NCI-H2081 (cell line): ENCODE measurements at regions not wholly inside any gene's neighbourhood (a gene's known extent, or its start where the extent isn't known, plus 50 kb on each side); places are given as distances from the start of the nearest gene placed in this dataset.

Source experiments
- DNase-seq, 2 experiments: peaks; one replicate each; lab custom pipeline; 2025; lab: John Stamatoyannopoulos, UW

- DNase-seq = no peak
Measured at GRCh38 chr11:97963528-97964331, 1057.0 kb upstream of the CNTN5 start.

GRCh38 chr11:97964332-97965004 is 1056.3 kb upstream of the CNTN5 start:
- DNase-seq = no peak

- DNase-seq = no peak
Measured at GRCh38 chr11:97965849-97966646, 1054.7 kb upstream of the CNTN5 start.

DNA sequence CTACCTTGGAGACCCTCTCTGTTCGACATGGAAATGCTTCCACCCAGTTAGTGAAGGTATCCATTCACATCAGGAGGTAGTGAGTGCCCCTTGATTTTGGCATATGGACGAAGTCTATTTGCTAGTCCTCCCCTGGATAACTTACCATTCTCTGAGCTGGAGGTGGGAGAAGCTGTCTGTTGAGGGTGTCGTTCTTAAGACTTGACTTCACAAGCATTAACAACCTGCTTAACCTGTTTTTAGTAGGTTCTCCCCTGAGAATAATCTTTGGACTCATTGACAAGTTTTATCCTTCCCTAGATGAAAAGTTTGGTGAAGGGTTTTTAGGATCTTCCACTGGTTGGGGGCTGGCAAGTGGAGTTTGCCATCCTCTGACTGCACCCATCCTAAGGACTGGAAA is 1053.8 kb upstream of the CNTN5 start:
- DNase-seq = no peak

GRCh38 chr11:97968071-97968470 is 1052.7 kb upstream of the CNTN5 start:
- no peak for DNase-seq

DNA sequence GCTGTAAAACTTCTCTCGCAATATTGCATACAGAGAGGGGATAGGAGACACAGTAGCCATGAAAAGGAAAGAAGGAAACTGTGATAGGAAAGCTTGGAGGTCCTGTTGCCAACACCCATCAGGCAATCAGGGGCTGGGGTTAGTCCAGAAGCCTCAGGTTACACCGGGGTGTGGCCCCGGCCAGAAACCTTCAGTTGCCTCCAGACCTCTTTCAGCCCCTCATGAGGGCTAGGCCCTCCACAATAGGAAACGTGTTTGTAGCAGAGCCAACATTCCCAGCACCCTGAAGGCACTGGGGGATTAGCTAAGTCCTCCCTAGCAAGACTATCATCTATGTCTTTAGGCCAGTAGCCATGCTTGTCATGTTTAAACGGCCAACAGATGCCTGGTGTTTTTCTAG is 1048.0 kb upstream of the CNTN5 start:
- no peak for DNase-seq

DNA sequence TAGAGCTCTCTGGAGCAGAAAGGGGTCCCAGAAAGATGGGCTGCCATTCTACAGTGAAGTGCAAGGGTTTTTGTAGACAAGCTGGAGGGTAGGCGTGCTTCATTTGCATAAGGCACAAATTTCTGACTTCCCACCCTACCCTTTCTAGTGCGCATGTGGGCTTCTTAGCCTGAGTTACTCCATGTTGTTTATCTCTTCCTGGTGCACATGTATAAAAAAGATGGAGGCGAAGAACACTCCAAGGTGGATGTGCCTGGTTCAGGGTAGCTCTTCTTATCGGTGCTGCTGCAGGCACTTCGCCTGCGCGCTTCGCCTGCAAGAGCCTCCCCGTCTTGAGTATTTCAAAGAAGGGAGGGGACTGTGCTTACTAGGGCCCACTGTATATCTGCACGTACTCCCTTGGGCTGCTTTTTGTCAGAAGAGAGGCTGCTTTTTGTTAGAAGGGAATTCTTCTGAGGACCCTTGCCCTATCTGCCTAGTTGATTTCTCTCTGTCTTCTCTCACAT is 1047.3 kb upstream of the CNTN5 start:
- DNase-seq = no peak

- DNase-seq = no peak
Measured at GRCh38 chr11:97974798-97975498, 1045.8 kb upstream of the CNTN5 start.

GRCh38 chr11:97977726-97978125 is 1043.0 kb upstream of the CNTN5 start:
- no peak for DNase-seq

- no peak for DNase-seq
Measured at GRCh38 chr11:97979741-97980140, 1041.0 kb upstream of the CNTN5 start.

GRCh38 chr11:97982512-97982911 is 1038.2 kb upstream of the CNTN5 start:
- DNase-seq = no peak

DNA sequence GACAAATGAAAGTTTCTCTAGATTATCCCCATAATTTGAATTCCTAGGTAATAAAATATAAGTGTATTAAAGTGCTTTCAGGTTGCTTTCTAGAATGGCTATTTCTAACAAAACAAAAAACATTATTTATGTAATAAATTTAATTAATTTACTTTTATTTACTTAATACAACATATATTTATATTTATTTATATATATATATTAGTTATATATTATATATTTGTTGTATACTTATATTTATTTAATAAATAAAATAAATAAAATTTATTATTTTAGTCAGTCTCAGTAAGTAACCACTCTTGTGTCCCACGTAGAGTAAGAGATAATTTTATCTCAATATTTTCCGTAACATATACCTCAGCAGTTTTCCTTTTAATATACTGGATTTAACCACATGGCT is 1031.6 kb upstream of the CNTN5 start:
- DNase-seq = no peak

DNA sequence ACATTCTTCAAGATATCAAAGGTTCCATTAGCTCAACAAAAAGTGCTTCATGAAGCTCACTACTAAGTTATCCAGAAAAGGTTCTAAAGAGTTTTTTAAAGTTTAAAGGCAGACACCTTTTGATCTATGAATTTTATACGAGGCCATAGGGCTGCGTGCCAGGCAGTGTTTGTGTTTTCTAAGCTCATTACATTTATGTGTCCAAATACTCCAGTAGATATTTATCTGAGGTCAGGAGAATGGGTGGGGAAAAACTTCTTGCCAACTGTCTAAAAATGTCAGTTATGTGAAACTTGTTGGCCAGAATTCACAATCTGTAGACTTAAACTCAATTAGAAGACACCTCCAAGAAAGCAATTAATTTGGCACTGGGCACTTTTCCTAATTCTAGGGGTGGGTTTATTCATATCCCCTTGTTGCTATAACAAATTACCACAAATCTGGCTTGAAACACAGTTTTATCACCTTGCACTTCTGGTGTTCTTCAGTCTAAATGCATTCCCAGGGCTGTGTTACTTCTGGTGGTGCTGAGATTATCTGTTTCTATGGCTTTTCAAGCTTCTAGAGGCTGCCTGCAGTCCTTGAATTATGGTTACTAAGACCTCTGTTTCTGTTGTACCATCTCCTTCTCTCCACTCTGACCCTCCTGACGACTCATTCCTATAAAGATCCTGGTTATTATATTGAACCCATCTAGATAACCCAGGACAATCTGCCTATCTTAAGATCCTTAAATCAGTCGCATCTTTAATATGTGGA is 1030.4 kb upstream of the CNTN5 start:
- no peak for DNase-seq

GRCh38 chr11:97993562-97993961 is 1027.2 kb upstream of the CNTN5 start:
- no peak for DNase-seq

GRCh38 chr11:97995874-97996273 is 1024.9 kb upstream of the CNTN5 start:
- DNase-seq = no peak

- DNase-seq = no peak
Measured at GRCh38 chr11:97996762-97997161, 1024.0 kb upstream of the CNTN5 start.

DNA sequence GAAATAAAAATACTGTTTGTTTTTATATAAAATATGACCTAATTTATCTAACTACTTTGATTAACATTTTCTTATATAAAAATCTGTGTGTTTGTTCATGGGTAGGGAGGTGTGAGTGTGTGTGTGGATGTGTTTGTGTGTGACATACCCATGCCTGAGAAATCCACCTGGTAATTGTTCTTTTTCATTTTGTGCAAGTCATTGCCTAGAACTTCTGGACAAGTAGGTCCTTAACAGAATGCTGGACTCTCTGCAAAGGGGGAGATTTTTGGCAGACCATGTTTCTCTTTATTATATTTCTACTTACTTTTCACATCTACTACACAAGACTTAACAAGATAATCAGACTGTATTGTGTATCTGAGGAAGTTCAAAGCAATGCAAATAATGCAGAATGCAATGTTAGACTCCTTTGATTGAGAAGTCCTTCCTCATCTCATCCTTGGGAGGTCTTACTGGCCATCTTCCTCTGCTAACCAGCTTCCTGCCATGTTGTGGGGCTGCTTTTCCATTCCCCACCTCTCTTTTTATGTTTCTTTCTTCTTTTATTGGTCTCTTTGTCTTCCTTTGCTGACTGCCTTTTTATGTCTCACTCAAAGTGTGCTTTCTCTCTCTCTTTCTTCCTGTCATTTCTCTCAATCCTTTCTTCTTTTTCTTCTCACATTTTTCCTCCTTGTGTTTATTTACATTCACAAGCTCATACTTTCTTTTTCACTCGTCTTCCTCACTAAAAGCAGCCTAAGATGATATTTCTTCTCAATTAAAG is 1017.0 kb upstream of the CNTN5 start:
- DNase-seq = no peak

GRCh38 chr11:98007072-98007471 is 1013.7 kb upstream of the CNTN5 start:
- no peak for DNase-seq

DNA sequence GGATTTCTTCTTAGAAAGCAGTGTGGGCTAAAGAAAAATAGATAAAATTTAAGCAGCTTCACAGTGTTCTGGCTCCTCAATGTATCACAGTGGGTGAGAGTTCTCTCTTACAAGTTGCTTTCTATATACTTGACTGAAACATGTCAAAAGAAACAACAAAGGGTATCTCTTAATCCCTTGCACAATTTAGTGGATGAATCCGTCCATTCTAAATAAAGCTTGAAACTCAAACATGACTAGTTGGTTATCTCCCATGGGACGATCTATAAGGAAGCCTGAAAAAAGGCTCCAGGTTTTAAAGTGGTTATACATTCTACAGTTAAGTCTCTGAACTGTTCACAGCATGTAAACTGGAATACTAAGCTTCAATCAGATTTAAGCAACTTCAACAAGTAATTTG is 993.1 kb upstream of the CNTN5 start:
- DNase-seq = no peak

DNA sequence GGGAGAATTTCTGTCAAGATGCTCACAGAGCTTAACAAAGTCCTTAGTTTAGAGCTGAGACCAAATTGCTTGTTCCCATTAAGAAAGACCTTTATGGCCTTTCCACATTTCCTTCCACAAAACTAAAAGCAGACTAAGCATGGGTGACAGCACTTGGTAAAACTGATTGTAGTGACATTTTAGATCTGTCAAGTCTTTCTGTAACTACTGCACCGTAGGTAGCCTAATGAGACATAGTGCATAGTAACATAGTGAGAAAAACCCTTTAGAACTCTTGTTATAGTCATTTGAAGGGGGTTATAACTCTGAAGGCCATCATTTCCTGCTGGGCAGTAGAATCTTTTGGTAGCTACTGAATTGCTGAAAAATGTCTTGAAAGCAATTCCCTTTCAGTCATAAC is 990.9 kb upstream of the CNTN5 start:
- no peak for DNase-seq

DNA sequence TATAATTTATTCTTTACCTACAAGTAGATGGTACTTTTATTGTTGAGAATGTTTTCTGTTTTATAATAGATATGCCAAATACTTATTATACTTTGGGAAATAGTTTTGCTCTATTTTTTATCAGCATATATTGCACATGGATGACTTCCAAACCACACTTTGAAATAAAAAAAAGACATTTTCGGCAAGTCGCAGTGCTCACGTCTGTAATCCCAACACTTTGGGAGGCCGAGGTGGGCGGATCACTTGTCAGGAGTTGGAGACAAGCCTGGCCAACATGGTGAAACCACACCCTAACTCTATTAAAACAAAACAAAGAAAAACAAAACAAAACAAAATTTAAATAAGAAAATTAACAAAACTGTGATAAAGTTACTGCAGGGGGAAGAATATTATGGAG is 983.9 kb upstream of the CNTN5 start:
- DNase-seq = no peak
